Kidney epithelial cell (primary cell): ENCODE measurements at regions not wholly inside any gene's neighbourhood (a gene's known extent, or its start where the extent isn't known, plus 50 kb on each side); places are given as distances from the start of the nearest gene placed in this dataset.

Experiments used
- DNase-seq: peaks from one replicate; pipeline ENCODE4 v3.0.0-alpha.2; 2010; ENCODE audit warnings: low read depth
- H3K27me3 ChIP-seq: 2 replicates; pipeline ENCODE4 v1.6.0; 2011; ENCODE audit warnings: low read length; ENCODE audit not compliant: control insufficient read depth, insufficient read depth
- H3K36me3 ChIP-seq: 2 replicates; pipeline ENCODE4 v1.5.1; 2011; ENCODE audit warnings: low read length; ENCODE audit not compliant: control insufficient read depth, insufficient read depth
- H3K4me3 ChIP-seq: 2 replicates; pipeline ENCODE4 v1.5.1; 2011; ENCODE audit warnings: low read depth, mild to moderate bottlenecking, control low read depth, low read length
- CTCF ChIP-seq: IDR thresholded peaks from 2 replicates; pipeline ENCODE4 v1.5.1; 2011; ENCODE audit warnings: mild to moderate bottlenecking, moderate library complexity, low read length, control low read depth, inconsistent platforms; ENCODE audit not compliant: insufficient read depth, poor library complexity, severe bottlenecking

- no peak for TF ChIP-seq CTCF
- Histone ChIP-seq H3K4me3 (no peak overlapping the region), H3K27me3 (no peaks in the 10 kb centered on the region), H3K36me3 (no peaks in the 10 kb centered on the region)
- DNase-seq: no peak
Measured at GRCh38 chr9:115910959-115911358, 242.6 kb upstream of the PAPPA start.

GRCh38 chr9:115912086-115912485 is 241.5 kb upstream of the PAPPA start:
- H3K27me3 ChIP-seq: no peaks in the 10 kb centered on the region
- H3K36me3 ChIP-seq: no peaks in the 10 kb centered on the region
- TF ChIP-seq CTCF: no peak
- H3K4me3 ChIP-seq: no peak overlapping the region
- DNase-seq: no peak

- DNase-seq: no peak
- Histone ChIP-seq H3K27me3 (no peaks in the 10 kb centered on the region), H3K4me3 (no peak overlapping the region), H3K36me3 (no peaks in the 10 kb centered on the region)
- TF ChIP-seq CTCF: no peak
Measured at GRCh38 chr9:115913696-115914095, 239.9 kb upstream of the PAPPA start.

- no peak for TF ChIP-seq CTCF
- H3K36me3 ChIP-seq: no peaks in the 10 kb centered on the region
- no peaks in the 10 kb centered on the region for H3K27me3 ChIP-seq
- no peak overlapping the region for H3K4me3 ChIP-seq
- DNase-seq: no peak
Measured at GRCh38 chr9:115914291-115914690, 239.3 kb upstream of the PAPPA start.

- no peaks in the 10 kb centered on the region for H3K36me3 ChIP-seq
- DNase-seq: no peak
- TF ChIP-seq CTCF: no peak
- no peak overlapping the region for H3K4me3 ChIP-seq
- H3K27me3 ChIP-seq: no peaks in the 10 kb centered on the region
Measured at GRCh38 chr9:115921301-115921700, 232.3 kb upstream of the PAPPA start.

GRCh38 chr9:115922444-115922843 is 231.1 kb upstream of the PAPPA start:
- Histone ChIP-seq H3K4me3 (no peak overlapping the region), H3K36me3 (no peaks in the 10 kb centered on the region), H3K27me3 (no peaks in the 10 kb centered on the region)
- TF ChIP-seq CTCF: no peak
- DNase-seq: no peak
